Activated CD4-positive, alpha-beta T cell treated with anti-CD3 and anti-CD28 coated beads, Interleukin-2, amount 50 U/mL, for 24 hours (primary cell): ENCODE measurements at regions not wholly inside any gene's neighbourhood (a gene's known extent, or its start where the extent isn't known, plus 50 kb on each side); places are given as distances from the start of the nearest gene placed in this dataset.
"Not testable (repeated sequence)": the region's sequence is repeated elsewhere in the genome, so short reads cannot be mapped to it uniquely, and the experiment has no call there.

Experiments
- DNase-seq, 2 donors: peaks; one replicate each; pipeline ENCODE4 v3.0.0-alpha.2; 2020; ENCODE audit warnings: low read depth in 1 of 2, low spot score in 1 of 2

DNA sequence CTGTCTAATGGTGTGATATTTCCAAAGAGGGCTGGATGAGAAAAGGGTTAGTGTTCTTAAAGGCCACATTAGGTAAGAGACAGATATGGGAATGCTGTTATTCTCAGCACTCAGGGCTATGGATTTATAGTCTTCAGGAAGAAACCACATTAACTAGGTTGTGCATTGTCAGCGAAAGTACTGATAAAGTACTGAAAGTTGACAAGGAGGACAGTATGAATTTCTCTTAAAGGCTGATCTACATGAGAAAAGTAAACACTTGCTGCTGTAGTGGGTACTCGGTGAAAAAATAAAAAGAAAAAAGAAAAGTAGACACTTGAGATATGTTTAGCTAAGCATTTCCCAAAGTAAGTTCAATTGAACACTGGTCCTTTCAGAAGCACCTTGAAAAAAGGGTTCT lies 381.0 kb upstream of the RPS23 start:
- DNase-seq = no peak

DNA sequence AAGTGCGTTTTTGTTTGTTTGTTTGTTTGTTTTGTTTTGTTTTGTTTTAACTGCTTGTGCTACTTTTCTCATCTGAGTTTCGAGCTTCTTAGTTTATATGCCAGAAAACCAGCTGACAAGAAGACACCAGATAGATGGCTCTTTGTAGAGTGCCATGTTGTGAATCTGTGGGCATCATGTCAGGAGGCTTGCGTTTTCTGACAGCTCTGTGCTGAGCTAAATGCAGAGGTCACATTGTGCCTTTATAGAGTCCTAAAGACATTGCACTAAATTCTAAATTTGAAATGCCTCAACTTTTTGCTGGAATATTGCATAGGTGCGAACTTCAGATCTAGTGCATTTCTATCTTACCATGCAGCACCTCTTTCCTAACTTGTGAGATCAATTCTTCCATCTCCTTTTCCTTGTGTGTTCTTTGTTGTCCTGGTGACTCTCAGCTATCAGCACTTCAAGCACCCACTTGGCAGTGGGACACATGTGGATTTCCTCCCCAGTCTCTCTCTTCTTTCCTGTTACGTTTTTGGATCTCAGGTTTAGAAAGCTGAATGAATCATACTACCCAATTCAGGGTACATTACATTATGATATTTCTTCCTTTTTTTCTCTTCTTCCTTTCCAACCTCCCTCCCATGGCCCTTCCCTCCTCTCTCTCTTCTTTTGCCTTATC lies 379.0 kb upstream of the RPS23 start:
- DNase-seq = no peak

DNA sequence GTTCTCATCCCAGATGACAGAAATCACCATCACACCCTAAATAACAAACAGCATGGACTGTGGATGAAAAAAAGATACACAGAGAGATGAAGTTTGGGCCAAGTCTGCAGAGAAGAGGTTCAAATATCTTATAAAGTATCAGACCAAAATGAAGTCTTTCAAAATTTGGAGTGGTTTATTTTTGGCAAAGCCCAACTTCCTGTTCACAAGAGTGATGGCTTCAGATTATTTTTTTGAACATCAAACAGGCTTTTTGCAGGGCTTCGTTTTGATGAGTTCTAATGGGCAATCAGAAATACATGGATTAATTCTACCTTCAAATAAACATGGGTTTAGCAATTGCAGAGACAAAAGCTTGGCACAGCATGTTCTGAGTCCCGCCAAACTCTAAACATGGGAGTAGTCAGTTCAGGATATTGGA lies 378.2 kb upstream of the RPS23 start:
- DNase-seq = no peak

DNA sequence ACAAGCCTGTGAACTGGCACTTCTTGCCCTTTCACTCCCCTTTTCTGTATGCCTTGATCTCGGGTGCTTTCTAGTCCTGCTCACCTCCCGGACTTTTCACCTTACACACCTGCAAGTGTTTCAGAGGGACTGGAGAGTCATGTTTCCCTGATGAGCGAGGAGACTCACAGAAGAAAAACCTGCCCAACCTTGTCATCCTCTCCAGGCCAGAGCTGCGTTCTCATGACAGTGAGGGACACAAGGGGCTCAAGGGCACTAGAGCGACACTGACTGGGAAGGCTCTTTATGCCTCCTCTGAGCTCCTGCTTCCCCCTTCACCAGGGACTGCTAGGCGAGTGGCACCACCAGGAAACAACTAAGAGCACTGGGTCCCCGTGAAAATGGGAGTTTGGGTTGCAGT lies 376.9 kb upstream of the RPS23 start:
- no peak for DNase-seq

DNA sequence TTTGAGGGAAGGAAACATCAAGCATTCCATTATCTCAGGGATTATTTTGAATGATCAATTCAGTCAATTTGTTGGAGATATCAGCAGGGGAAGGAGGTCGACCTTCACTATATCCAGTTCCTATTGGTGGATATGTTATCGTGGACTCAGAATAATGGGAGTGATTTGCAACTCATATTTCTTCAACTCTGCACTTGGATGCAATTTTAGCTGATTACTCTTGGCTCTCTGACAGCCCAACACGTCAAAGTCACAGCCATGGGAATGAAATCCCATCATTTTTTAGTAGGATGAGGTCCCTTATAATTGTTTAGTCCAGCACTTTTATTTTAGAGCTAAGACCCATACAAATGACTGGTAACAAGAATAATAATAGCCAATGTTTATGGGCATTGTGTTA lies 371.8 kb upstream of the RPS23 start:
- no peak for DNase-seq

DNA sequence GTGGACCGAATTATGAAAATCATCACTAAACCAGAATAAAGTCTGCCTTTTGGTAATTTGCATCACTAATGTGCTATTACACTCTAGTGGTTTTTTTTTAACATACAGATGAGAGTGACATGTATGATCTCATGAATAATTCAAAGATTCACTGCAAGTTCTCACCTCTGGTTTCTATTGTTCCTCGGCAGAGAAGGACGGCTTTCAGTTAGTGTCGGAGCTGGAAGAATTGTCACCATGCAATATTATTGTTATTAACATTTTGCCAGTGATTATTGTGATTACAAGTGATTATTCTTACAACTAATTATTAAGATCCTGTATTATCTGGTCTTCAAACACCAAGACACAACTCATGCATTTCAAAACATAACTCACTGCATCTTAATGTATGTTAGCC lies 366.6 kb upstream of the RPS23 start:
- no peak for DNase-seq

DNA sequence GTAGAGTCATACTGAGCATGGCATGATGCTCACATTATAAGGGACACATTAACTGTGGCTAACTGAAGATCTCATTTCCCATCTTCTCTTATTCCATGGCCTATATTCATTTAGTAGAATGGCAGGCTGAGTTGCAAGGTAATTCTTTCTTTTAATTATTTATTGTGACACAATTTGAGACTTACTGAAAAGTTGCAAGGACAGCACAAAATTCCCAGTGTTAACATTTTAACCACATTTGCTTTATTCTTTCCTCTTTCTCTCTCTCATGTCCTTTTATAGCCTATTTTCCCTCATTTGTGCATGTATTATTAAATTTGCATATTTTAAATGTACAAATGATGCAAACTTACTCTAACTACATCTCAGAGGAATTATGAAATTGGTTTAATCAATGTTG lies 366.1 kb upstream of the RPS23 start:
- no peak for DNase-seq

DNA sequence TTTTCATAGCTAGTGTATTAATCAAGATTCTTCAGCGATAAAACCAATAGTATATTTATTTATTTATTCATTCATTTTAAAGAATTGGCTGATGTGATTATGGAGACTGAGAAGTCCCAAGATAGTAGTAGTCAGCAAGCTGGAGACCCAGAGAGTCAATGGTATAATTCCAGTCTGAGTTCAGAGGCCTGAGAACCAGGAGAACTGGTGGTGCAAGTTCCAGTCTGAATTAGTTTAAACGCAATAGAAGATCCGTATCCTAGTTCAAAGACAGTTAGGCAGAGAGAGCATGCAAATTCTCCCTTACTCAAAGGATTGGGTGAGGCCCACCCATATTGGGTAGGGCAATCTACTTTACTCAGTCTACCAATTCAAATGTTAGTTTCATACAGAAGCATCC lies 364.2 kb upstream of the RPS23 start:
- no peak for DNase-seq

DNA sequence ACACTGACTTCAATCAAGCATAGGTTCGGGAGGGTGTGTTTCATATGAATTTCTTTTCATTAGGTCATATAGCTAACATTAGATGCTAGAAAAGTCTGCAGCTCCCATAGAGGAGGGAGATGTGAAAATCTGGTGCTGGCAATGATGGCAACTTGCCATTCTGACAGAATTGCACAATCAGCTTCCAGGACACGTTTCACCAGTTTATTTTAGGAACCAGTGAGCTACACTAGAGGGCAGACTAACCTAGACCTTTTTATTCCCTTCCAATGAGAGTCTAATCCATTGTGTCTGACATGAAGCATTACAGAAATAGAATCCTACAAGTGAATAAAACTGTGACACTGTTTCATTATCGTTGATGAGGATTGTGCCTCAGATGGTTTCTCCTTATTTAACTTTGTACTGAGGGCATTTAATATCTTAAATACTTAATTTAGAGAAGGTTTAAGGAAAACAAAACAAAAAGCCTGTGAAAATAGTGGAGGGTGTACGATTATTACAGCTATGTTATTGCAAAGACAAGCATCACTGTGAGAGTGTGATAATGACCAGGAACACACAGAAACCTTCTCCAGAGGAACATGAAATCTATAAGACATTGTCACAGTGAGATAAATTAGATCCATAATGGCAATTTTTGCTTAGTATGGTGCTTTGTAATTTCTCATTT lies 363.3 kb upstream of the RPS23 start:
- DNase-seq = peak in 1 of 2 donors; percentile 15

DNA sequence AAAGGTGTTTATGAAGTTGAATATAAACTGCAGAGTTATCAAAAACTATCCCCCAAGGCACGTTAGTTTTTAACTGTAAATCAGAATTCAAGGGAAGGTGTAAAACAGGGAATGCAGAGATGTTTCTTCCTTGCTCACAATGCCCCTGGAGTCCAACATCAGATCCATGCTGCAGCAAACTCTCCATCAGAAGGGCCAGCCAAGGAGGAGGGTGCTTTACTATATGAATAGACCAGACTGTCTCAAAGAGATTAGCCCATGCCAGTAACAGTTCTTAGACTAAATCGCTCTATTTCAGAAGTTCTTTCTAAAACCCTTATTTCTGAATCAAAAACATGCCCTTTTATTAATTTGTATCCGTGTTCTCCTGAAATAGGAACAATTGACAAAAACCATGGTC lies 362.8 kb upstream of the RPS23 start:
- no peak for DNase-seq

DNA sequence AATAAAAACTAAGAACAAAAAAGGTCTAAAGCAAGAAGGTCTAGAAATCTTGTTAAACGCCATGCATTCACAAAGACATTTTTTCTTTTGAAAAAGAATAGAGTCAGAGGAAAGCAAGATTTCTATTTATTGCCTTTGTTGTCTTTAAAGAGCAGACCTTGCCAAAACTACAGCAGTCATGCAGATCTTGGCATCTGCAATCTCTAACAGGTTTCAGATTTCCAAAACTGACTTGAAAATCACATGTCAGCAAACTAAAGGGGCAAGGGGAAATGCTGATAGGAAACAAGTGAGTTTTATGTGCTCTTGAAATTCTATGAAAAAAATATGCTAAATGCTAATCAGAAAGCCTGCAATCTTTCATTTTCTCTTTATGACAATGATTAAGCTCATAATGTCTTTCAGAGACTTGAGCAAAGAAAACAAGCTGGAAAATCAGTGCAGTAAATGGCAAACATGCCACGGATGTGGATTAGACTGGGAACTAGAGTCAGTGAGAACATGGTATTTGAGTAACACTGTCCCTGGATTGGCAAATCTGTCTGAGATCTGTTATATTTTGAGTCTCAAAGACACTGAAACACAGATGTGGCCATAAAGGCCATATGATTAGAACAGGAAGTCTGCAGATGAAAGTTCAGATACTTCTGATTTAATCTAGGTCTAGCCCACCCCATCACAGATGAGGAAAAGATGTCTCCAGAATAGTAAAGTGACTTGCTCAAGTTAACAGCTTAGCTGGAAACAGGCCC lies 361.4 kb upstream of the RPS23 start:
- DNase-seq = no peak

DNA sequence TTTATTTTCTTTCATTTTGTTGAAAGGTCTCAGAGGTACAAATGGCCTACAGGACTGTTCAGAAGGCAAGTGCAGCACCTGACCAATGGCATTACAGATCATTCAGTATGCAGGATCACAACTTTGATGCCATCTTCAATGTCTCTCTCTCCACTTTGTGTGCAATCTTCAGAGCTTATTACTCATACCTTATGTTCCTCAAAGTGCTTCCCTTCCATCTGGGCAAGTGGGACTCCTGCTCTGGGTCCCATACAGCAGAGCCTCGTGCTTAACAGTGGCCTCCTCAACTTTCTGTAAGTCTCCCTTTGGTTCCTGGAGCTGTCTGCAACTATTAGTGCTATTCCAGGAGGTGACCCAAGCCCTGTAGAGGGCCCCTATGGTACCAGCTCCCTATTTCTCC lies 358.4 kb upstream of the RPS23 start:
- no peak for DNase-seq

DNA sequence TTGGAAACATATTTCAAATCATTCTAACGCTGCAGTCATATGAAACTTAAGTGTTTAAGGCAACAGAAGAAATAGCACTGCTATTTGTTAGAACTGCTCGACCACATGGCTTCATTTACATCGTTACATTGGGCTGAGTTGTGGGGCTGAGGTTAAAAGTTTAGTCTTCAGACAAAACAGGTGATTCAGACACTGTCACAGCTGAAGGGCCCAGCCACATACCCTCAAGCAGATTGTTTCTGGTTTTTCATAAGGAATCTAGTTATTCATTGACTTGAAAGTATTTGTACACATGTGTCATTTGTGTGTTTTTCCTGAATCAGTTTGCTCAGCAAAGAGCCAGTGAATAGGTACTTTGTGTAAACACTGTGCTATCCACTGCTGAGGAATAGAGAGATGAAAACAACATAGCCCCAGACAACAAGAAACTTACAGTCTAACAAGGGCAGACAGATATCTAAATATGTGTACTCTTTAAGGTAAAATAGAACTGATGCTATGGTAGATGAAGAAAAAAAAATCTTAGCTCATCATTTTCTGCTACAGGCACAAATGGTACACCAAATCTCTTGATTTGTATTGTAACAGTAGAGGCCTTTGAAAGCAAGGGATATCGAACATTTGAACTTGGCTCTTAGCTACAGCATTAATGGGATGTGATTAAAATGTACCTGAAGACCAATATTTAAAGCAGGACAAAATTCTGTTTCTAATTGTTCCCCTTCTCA lies 357.6 kb upstream of the RPS23 start:
- no peak for DNase-seq

DNA sequence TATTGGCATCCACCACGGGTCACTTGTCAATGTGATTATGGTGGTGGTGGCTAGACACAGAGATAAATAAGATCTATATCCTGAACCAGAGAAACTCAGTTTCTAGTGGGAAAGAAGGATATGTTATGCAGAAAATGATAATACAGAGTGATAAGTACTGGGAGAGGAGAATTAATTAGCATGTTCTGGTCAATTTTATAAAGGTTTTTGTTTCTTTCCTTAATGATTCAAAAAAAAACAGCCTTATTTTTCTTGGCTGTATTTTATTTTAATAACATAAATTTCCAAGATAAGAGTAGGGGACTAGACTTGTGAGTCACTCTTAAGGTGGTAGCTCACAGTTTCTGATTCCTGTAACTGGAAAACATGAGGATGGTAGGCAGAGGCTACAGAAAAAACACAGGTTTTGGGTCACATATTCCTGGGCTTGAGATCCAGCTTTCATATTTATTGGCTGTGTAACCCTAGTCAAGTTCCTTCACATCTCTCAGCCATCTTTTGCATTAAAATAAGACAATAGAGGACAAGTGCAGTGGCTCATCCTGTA lies 350.3 kb upstream of the RPS23 start:
- no peak for DNase-seq

DNA sequence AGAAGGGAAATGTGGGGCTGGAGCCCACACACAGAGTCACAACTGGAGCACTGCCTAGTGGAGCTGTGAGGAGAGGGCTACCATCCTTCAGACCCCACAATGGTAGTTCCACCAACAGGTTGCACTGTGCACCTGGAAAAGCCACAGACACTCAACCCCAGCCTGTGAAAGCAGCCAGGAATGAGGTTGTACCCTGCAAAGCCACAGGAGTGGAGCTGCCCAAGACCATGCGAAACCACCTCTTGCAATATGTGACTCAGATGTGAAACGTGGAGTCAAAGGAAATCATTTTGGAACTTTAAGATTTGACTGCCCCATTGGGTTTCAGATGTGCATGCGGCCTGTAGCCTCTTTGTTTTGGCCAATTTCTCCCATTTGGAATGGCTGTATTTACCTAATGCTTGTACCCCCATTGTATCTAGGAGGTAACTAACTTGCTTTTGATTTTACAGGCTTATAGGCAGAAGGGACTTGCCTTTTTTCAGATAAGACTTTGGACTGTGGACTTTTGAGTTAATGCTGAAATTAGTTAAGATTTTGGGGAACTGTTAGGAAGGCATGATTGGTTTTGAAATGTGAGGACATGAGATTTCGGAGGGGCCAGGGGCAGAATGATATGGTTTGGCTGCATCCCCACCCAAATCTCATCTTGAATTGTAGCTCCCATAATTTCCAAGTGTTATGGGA lies 348.9 kb upstream of the RPS23 start:
- not testable (repeated sequence) for DNase-seq

DNA sequence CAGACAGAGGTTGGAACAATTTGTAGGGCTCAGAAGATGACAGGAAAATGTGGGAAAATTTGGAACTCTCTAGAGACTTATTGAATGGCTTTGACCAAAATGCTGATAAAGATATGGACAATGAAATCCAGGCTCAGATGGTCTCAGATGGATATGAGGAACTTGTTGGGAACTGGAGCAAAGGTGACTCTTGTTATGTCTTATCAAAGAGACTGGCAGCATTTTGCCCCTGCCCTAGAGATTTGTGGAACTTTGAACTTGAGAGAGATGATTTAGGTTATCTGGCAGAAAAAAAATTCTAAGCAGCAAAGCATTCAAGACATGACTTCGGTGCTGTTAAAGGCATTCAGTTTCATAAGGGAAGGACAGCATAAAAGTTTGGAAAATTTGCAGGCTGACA lies 347.9 kb upstream of the RPS23 start:
- not testable (repeated sequence) for DNase-seq

DNA sequence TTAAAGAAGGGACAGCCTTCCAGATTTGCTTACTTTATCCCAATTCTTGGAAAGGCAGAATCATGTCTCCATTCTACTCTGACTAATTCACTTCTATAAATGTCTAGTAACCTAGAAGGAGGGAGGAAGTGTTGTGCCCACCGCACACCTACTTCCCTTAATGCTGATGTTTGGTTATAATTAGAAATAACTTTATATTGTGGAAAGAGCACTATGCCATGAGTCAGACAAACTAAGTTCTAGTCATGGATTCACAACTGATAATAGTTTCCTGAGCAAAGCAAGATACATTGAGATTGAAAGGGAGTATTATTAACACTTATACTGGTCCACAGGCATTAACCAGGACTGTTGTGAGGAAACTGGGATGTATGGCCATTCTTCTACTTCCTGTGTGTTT lies 345.9 kb upstream of the RPS23 start:
- no peak for DNase-seq

DNA sequence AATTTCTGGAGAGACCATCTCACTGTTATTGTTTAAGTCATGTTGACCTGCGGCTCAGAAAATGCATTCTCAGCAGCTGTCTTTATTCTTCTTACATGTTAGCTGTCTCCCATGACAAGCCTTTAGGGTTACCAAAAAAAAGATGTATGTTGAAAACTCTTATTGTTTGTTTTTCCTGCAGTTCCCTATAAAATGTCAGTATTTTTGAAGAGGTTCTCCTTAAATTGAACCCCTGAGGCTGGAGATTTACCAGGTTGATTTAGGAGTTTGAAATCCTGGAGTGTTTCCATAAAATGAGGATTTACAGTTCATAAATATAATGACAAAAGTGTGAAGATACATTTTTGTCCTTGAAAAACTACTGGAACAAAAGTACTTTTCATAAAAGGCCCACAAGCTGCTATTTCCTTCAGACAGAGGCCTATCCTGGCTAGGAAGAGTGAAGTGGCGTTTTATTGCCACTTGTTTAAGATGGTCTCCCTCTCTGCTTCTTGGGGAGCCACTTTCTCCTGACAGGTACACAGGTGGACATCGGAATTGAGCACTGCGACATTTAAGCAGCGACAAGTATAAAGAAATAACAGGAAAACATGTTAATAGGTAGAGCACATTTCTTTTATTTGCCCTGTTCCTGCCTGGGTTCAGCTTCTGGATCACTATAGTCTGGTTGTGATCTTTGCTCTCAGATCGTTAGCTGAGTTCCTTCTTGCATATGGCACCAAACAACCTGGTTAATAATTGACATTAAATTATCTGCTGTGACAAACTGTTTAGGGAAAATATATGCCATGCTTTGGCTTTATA lies 344.8 kb upstream of the RPS23 start:
- DNase-seq = no peak

DNA sequence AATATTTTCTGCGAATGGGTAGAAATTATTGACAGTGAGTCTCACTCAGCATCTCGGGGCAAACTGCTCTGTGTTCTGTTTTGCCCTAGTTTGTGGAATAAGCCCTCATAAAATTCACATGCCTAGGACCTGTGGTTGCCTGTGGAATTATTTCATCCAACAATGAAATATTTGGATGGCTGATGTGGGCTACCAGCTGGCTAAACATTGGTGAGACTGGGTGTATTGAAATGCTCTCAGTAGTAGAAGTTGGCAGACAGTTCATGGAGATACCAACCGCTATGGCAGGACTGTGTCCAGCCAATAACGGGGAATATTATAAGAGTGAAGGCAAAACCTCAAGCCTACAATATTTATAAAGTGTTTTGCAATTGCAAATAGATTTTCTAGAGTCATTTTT lies 344.1 kb upstream of the RPS23 start:
- no peak for DNase-seq

DNA sequence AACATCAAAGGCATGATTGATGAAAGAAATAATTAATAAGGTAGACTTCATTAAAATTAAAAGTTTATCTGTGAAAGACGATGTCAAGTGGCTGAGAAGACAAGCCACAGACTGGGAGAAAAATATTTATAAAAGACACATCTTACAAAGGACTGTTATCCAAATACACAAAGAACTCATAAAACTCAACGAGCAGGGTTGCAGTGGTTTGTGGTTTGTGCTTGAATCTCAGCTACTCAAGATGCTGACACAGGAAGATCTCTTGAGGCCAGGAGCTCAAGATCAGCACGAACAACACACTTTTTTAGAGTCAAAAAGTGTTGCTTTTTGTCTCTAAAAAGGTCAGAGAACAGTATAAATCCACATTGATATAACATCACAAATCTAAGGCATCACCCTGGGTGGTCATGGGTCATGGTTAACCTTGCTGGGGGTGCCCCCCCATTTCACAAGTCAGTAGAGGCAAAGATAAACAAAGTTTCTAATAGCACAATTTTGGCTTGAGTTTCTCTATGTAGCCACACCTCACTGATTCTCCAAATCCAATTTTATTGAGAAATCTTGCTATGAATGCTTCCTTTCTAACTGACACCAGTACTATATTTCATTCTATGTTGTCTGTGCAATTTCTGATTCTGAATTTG lies 342.9 kb upstream of the RPS23 start:
- DNase-seq = no peak
